ENCODE measurements at regions not wholly inside any gene's neighbourhood (a gene's known extent, or its start where the extent isn't known, plus 50 kb on each side); places are given as distances from the start of the nearest gene placed in this dataset.

DNA sequence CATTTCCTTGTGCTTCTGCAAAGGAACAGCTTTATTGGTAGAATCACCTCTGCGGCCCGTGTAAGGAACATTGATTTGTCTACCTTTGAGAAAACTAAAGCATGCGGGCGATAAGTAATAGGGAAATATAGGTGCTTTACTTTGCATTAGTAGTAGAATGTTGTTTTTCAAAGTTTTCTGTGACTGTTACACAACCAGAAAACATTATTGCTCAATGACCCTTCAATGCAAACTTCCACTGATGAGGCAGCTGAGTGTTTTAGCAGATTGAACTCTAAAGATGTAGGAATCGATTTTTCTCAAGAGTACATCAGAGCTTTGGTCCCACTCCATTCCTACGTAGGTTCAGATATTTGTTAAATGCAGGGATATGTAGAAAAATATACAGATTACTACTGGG, 427.8 kb downstream of the DNAJB9 start:
- no peak for DNase-seq

DNA sequence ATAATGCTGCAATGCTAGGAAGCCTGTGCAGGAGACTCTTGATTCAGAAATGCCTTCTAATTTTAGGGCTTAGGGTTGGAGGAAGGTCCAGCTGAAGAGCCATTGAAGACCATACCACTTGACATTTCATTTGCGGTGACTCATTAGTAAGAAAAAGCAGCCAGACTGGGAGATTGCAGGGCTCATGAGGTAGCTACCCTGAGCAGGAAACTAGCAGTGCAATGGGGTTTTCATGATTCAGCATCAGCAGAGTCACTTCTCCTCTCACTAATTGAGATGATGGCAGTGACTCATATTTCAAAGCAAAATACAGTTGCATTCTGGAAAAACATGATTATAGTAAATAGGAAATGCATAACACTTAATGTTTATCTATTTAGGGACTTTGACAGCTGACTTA, 434.1 kb downstream of the DNAJB9 start:
- DNase-seq, result peak; percentile 89

DNA sequence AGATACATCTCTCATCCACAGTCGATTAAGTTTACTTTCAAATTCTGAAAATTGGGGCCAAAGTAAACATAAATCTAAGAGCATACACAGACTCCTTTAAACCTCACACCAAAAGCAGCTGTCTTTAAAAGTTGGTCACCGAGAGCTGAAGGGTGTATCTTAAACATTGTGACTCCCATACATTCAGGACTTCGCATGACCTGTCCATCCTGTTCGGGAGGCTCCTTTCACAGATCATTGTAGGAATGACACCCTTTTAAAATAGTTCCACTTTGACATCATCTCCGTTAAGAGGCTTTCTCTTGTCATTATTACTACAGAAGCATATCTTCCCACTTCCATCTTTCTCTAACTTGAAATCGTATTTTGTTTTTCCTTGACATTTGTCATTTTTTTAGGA, 440.0 kb downstream of the DNAJB9 start:
- DNase-seq, result peak; percentile 68

DNA sequence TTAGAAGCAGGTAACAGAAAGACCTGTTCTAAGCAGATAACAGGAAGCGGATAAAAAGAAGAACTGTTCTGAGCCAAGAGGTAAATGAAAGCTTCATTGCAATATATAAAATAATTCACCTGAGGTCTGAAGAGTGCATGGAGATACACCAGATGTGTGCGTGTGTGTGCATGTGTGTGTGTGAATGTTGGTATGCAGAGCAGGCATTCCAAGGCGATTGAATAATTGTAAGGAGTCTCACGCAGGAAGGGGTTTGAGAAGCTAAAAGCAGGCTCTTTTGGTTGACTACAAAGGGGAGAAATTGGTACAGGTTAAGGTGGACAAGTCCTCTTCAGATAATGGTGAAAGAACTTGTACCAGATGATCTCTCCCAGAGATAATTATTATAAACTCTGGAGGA, 450.6 kb downstream of the DNAJB9 start:
- peak; percentile 56 for DNase-seq

DNA sequence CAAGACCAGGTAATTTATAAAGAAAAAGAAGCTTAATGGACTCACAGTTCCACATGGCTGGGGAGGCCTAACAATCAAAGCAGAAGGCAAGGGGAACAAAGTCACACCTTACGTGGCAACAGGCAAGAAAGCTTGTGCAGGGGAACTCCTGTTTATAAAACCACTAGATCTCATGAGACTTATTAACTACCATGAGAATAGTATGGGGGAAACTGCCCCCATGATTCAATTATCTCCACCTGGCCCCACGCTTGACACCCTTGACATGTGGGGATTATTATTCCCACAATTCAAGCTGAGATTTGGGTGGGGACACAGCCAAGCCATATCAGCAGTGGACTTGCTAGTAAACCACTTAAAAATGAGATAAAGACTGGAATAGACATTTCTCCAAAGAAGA, 451.7 kb downstream of the DNAJB9 start:
- DNase-seq, result no peak

DNA sequence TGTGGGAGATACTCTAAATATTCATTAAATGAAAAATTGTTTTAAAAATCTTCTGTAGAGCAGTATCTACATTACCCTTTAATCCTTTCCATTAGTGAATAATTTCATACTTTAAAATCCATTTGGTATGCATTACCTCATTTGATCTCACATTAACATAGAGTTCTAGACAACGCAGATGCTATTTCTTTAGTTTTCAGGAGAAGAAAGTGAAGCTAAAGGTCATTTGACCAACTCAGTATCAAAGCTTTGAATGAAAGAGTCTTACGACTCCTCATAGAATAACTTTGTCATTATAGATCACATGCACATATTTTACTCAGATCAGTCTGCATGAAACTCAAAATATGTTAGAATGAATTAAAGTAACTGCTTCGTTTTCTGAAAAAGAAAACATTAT, 460.2 kb downstream of the DNAJB9 start:
- no peak for DNase-seq

DNA sequence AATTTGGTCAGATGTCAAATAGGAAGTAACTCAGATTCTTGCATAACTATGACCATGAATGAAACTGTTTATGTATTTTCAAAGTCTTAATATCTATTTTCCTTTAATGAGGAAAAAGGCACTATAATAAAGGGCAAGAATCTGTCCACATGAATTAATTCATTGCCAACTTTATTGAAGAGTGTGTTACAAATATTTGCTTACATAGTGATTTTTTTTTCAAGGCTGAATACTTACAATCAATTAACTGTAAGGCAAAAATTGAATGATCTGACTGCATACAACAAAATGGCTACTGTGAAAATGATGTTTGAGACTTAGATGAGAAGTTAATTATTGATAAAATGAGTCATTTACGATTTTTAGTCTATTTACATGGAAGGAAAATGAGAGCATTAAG, 475.0 kb downstream of the DNAJB9 start:
- no peak for DNase-seq

DNA sequence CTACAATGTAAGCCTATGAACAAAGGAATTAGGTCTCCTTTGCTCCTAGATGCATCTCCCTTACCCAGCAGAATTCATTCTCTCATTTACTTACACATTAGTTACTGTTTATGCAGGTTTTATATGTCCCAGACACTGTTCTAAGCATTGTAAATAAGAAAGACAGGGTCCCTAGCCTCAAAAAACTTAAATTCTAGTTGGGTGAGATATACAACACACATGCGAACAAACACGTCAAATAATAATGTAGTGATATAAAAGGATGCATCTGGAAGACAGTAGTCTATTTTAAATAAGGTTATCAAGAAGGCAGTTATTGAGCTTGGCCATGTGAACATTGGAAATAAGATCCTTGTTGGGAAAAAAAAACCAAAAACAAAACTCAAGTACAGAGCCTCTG, 479.7 kb downstream of the DNAJB9 start:
- DNase-seq, result no peak

DNA sequence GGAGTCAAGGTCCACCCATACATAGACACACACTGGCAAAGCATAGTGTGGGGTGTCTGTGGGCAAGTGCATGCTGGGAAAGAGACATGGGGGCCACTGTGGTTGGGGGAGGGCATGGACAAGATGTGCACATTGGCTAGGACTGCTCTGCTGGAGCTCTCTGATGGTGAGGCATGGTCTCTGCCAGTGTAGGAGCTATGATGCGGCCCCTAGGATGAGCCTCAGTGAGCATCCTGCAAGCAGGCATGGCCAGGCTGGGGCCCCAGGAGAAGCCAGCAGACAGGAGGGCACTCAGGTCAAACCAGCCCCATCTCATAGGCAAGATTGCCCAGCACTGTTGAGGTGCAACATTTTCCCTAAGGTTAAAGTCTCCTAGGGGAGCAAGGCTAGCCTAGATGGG, 489.4 kb downstream of the DNAJB9 start:
- DNase-seq, result no peak

DNA sequence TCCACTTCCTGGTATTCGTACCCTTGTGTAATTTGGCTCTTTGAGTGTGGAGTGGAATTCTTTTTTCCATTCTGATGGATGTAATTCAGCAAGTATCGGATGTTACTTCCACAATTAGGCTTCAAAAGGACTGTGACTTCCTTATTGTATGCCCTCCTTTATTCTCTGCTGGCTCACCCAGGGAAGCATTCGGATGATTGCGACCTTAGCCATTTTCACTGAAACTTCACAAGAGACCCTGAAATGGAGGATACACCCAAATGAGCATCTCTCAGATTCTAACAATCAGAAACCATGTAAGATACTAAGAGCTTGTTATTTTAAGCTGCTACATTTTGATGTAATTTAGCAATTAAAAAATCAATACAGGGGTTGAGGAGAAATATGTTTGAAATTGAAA, 493.1 kb downstream of the DNAJB9 start:
- DNase-seq, result no peak

DNA sequence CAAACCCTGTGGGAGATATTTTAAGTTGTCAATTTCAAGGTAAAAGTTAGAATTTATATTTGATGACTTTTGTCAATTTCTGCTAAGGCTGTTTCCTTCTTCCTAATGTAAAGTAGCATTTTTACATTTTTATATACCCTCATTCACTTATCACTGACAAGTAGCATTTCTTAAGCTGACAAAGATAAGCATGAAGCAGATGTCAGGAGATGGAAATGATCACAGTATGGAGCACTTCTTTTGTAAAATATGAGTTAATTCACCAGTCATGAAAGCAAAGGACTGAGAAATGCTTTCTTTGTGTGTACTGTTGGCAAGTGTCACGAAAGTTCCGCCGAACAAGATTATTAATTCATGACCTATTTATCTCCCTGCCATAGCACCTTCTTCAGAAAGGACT, 503.9 kb downstream of the DNAJB9 start:
- DNase-seq, result no peak

DNA sequence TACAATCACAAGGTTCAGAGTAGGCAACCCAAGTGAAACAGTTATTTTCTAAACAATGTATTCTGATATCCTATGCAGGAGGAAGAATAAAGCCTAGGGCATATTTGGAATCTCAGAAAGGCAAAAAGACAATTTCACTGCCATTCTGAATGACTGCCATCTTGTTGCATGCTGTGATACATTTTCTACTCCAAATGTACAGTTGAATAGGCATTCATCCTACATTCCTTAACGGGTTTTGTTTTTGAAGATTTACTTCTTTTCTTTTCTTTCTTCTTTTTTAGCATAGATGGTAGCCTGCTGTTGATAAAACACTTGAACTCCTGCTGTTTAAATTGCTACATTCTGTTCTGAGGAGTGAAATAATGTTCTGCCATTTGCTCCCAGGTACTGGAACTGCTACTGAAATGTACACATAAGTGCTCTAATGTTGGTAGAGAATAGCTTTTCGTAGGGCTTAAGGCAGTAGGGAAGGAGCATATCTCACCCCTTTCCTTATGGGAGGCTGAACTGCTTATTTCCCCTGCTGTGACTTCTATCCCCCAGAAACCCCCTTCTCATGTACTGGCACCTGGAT, 506.8 kb downstream of the DNAJB9 start:
- DNase-seq, result no peak

DNA sequence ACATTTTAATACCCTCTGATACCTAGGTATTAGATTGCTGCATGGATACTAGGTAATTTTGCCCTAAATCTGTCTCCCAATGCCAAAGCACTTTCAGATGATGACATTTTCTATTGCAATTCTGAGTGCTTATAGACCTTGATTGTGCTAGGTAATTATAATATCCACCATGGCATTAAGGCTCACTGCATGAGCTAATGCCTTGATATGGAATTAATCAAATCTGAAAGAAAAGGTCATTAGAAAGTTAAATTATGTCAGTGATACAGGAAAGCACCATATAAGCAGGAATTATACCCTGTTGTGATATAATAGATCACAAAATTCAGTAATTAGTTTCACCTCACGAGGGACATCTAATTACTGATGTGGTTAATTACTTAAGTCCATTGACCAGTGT, 521.4 kb downstream of the DNAJB9 start:
- DNase-seq, result no peak

DNA sequence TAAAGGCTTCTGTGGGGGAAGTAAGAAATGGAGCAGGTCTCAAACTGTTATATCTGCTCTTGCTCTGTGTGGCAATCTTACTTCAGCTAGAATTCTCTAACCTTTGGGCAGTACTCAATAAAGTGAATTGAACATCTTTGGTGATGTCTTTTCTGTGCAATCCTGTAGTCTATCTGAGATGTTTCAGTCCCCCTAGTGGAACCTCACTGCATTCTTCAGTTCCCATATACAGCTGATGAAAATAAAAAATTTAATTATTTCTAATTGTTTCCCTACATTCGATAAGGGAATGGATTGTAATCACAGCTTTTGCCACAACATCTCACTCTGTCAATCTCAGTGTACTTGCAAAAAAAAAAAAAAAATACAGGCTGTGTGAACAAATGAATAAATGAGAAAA, 522.6 kb downstream of the DNAJB9 start:
- no peak for DNase-seq

DNA sequence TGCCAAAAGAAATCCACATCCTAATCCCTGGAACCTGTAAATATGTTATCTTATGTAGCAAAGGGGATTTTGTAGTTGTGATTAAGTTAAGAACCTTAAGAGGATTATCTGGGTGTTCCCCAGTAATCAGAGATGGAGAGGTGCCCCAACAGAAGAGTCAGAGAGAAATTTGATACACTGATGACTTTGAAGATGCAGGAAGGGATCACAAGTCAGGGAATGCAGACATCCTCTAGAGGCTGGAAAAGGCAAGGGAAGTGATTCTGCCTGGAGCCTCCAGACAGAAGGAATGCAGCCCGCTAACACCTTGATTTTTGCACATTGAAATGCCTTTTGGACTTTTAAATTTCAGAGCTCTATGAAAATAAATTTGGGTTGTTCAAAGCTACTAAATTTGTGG, 531.7 kb downstream of the DNAJB9 start:
- DNase-seq, result no peak

DNA sequence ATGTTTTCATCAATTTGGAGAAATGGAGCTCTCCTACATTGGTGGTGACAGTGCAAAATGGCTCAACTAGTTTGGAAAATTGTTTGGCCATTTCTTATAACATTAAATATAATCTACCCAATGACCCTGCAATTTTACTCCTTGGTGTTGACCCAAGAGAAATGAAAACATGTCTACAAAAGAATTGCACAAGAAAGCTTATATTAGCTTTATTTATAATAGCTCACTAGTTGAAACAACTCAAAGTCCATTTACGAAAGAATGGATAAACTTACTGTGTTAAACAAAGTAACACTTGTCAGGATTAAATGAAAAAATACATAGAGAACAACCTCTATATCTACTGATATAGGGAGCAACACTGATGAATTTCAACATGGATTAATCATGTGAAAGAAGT, 539.9 kb downstream of the DNAJB9 start:
- no peak for DNase-seq

DNA sequence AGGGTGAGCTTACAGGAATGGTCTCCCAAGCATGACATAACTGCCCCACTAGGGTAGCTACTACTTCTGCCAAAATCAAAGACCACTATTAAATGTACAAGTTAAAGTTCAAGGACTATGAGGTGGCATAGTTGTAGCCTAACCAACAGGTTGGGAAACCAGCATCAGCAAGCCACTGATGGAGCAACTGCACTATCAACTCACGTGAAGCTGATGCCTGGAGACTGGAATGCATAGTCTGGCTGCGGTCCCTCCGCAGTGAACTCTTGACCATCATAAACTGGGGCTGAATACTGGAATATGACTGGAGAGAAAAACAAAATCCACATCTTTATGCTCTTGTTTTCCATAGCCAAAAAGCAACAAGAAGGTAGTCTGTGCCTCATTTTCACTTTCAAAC, 541.4 kb downstream of the DNAJB9 start:
- no peak for DNase-seq

DNA sequence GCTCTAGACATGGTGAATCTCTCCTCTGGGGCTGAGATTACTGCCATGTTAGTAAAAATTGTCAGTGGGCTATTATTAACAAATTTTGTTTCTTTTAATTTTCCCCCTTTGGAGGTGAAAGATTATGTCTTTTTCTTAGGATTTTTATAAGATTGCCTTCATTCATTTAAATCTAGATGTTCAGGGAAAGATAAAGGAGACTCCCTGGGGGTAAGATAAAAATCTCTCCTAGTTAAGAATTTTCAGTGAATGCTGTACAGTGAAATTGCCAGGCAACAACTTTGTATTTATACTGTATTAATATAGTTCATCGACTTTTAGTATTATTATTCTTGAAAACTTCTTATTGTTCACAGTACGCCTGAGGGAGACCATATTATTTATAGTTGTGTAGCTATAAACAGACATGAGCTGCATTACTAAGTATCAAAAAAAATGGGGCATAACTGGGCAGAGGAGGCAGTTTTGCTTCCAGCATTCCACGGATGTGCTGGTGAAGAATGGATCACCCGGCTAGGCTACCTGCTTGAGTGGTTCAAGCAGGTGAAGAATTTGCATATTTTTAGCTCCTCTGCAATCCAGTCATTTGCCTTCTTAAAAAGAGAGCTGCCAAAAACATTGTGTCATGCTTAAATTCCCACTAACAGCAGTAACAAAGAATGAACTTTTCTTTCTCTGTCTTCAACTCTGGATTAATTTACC, 552.1 kb downstream of the DNAJB9 start:
- DNase-seq, result no peak

DNA sequence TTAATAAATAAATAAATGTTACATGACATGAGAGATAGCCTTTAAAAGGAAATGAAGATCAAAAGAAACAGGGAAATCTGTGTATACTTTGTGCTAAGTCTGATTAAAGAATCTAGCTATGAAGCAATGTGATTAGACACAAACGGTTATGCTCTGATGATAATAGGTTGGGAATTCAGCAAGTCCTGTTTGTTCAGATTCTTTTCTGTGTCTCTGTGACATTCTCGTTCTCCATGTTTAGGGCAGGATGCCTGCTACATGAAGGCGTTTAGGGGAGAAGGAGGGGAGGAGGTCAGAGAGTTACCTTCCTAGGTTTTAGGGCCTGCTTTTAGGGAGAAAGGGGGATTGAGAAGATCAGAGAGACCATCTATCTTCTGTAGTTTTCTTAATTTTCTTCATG, 555.3 kb downstream of the DNAJB9 start:
- no peak for DNase-seq

DNA sequence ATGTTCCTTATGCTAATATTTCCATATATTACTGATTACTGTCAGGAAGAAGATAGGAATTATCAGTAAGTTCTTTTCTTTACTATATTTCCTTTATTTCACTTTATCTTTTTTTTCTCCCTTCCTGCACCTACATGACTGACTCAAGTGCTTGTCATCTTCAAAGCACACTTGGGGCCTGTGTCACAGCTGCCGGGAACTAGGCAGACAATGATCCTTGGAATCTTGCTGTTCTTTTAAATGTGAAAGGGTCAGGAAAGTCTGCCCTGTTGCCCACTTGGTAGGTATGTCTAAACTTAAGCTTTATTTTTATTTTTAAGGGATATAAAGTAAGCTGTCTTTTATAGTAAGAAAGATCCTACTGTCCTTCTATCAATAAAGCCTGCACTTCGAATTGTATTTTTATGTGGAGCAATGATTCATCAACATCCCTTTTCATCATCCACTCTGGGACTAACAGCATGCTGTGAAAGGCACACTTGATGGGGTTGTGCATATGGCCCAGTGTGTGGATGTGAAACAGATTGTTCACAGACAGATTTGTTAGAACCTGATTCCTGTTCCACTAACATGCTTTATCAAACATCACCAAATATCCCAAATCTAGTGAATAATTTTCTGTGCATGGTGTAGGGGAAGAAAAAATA, 556.9 kb downstream of the DNAJB9 start:
- DNase-seq, result peak; percentile 66

DNA sequence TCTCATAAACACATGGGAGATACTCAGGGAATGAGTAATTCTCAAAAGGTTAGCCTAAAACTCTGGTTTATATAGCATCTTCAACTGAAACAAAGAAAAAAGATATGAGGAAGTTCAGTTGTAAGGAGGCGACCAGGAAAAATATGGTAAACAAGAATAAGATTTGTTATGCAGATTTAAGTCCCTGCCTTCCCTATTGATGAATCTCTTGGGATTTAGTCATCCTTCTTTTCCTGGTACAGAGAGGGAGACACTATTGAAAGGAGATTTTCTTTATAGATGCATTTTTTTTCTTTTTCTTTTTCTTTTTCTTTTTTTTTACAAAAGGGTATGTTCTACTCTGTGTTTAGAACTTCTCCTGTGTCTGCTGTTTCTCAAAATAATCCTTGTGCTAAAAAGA, 557.5 kb downstream of the DNAJB9 start:
- DNase-seq, result no peak

DNA sequence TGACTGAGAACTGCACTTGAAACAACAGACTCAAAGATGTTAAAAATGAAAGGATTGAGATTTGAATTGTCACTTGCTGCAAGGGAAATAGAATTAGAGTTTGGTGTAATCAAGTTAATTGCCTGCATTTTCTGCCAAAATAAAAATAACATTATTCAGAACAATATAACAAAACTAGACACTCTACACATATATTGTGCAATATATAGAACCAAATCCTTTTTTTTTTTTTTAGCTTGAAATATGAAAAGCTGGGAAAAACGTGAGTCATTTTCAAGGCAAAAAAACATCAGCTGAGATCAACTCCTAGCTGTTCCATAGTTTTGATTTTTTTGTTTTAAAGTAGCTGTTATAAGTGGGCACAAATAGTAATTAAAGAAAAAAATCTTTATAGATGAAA, 561.5 kb downstream of the DNAJB9 start:
- no peak for DNase-seq

DNA sequence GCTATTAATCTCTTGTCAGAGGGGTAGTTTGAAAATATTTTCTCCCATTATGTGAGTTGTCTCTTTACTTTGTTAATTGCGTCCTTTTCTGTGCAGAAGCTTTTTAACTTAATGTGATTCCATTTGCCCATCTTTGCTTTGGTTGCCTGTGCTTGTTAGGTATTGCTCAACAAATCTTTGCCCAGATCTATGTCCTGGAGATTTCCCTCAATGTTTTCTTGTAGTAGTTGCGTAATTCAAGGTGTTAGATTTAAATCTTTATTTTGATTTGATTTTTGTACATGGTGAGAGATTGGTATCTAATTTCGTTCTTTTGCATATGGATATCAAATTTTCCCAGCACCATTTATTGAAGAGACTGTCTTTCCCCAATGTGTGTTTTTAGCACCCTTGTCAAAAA, 567.2 kb downstream of the DNAJB9 start:
- no peak for DNase-seq

DNA sequence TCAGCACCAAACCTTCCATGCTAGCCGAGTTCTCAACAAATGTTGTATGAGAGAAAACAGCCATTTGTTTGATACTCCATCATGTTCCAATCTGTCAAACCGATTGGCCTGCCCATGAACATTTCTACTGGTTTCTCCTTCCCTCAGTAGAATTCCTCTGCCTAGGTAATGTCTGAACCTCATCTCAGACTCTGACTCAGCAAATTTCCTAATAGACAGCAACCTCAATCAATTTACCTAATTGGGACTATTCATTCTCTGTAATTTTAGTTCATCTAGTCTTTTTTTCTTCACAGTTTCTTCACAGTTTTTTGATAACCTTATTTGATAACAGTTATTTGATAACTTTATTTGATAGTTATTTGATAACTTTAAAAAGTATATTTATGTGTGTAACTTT, 585.1 kb downstream of the DNAJB9 start:
- no peak for DNase-seq

DNA sequence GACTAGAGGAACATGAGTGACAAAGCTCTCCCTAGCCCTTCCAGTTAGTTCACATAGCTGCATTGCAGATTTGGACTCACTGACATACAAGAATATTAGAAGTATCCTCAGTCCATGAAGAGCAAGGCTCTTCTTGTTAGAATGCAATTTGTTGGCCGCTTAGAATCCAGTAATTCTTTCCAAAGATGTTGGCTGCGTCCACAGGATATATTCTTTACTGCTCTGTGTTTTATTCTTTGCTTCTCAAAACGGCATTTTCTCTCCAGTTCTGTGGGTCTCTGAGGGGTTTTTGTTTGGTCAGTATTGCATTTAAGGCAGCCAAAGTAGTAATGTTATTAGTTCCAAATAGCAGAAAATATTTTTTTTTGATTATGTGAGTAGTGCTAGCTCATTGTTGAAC, 588.6 kb downstream of the DNAJB9 start:
- DNase-seq, result no peak

Measured in islet precursor cell (in vitro differentiated cells).